Hepatocyte (in vitro differentiated cells): ENCODE measurements at regions not wholly inside any gene's neighbourhood (a gene's known extent, or its start where the extent isn't known, plus 50 kb on each side); places are given as distances from the start of the nearest gene placed in this dataset.
A peak's percentile ranks its signal among the peaks of the same experiment; 100 is the strongest.

Experiments used
- DNase-seq: peaks from one replicate; pipeline ENCODE4 v3.0.0-alpha.2; 2016; ENCODE audit warnings: low spot score
- H2AFZ ChIP-seq: fragments of 200-600 bp; sonication (generic); 2 replicates; pipeline ENCODE4 v1.6.0; 2016; ENCODE audit warnings: antibody characterized with exemption, mild to moderate bottlenecking
- H3K27ac ChIP-seq: fragments of 200-600 bp; sonication (generic); 2 replicates; pipeline ENCODE4 v1.5.1; 2016; ENCODE audit warnings: mild to moderate bottlenecking
- H3K27me3 ChIP-seq: fragments of 200-600 bp; sonication (generic); 2 replicates; pipeline ENCODE4 v1.6.1; 2016
- H3K36me3 ChIP-seq: fragments of 200-600 bp; sonication (generic); replicated peaks from 2 replicates; pipeline ENCODE4 v1.5.1; 2016; ENCODE audit warnings: low read depth; ENCODE audit not compliant: insufficient read depth
- H3K4me1 ChIP-seq: fragments of 200-600 bp; sonication (generic); 2 replicates; pipeline ENCODE4 v1.5.1; 2016; ENCODE audit warnings: mild to moderate bottlenecking, moderate library complexity; ENCODE audit not compliant: insufficient read depth
- H3K4me2 ChIP-seq: fragments of 200-600 bp; sonication (generic); 2 replicates; pipeline ENCODE4 v1.6.0; 2016
- H3K4me3 ChIP-seq: fragments of 200-600 bp; sonication (generic); 2 replicates; pipeline ENCODE4 v1.5.1; 2016; ENCODE audit warnings: mild to moderate bottlenecking
- H3K79me2 ChIP-seq: fragments of 200-600 bp; sonication (generic); 2 replicates; pipeline ENCODE4 v1.6.0; 2017; ENCODE audit warnings: mild to moderate bottlenecking
- H3K9me2 ChIP-seq: fragments of 200-600 bp; sonication (generic); replicated peaks from 2 replicates; pipeline ENCODE4 v1.6.0; 2017; ENCODE audit warnings: mild to moderate bottlenecking; ENCODE audit not compliant: insufficient read depth
- H3K9me3 ChIP-seq: fragments of 200-600 bp; sonication (generic); 2 replicates; pipeline ENCODE4 v1.5.1; 2016; ENCODE audit warnings: low read depth, mild to moderate bottlenecking
- H4K20me1 ChIP-seq: fragments of 200-600 bp; sonication (generic); 2 replicates; pipeline ENCODE4 v1.6.0; 2016; ENCODE audit warnings: mild to moderate bottlenecking; ENCODE audit not compliant: insufficient read depth, poor library complexity, severe bottlenecking
- CTCF ChIP-seq: fragments of 200-600 bp; sonication (generic); IDR thresholded peaks from 2 replicates; pipeline ENCODE4 v1.5.1; 2016; ENCODE audit warnings: antibody characterized with exemption, mild to moderate bottlenecking; ENCODE audit not compliant: poor library complexity
- EZH2 ChIP-seq: fragments of 200-600 bp; sonication (generic); IDR thresholded peaks from 2 replicates; pipeline ENCODE4 v1.6.1; 2016; ENCODE audit warnings: antibody characterized with exemption, mild to moderate bottlenecking, borderline replicate concordance
- EZH2phosphoT487 ChIP-seq: fragments of 200-600 bp; sonication (generic); IDR thresholded peaks from one replicate; pipeline ENCODE4 v1.6.1; 2018; ENCODE audit warnings: antibody characterized with exemption, mild to moderate bottlenecking, low read depth, moderate library complexity; ENCODE audit not compliant: unreplicated experiment, severe bottlenecking
- WGBS: methylation state at CpG from one replicate; pipeline ENCODE4 v1.1.6; 2016; ENCODE audit warnings: low lambda C conversion rate; ENCODE audit errors: missing lambda C conversion rate; 5-methylcytosine and 5-hydroxymethylcytosine counted together

GRCh38 chr10:33065111-33065510 lies 107.1 kb upstream of the ITGB1 start:
- no peak for DNase-seq
- Histone ChIP-seq H3K79me2 (no peaks in the 10 kb centered on the region), H3K4me3 (no peak overlapping the region), H3K9me2 (no peaks in the 10 kb centered on the region), H3K4me2 (no peak overlapping the region), H3K27me3 (no peaks in the 10 kb centered on the region), H4K20me1 (no peaks in the 10 kb centered on the region), H3K4me1 (no peaks in the 10 kb centered on the region), H3K9me3 (no peaks in the 10 kb centered on the region), H2AFZ (no peak overlapping the region), H3K36me3 (no peaks in the 10 kb centered on the region), H3K27ac (peak overlapping the region; percentile 3)
- TF ChIP-seq EZH2phosphoT487, result no peak
- TF ChIP-seq EZH2, result no peak
- TF ChIP-seq CTCF, result no peak
- WGBS, result 67% methylated on average over 1 of the region's 1 CpG

- no peak overlapping the region for H3K4me3 ChIP-seq
- no peaks in the 10 kb centered on the region for H3K9me3 ChIP-seq
- no peaks in the 10 kb centered on the region for H3K36me3 ChIP-seq
- no peaks in the 10 kb centered on the region for H3K27me3 ChIP-seq
- H2AFZ ChIP-seq, result no peak overlapping the region
- H3K9me2 ChIP-seq, result no peaks in the 10 kb centered on the region
- H3K27ac ChIP-seq, result peak overlapping the region; percentile 3
- no peaks in the 10 kb centered on the region for H3K4me1 ChIP-seq
- no peaks in the 10 kb centered on the region for H3K79me2 ChIP-seq
- DNase-seq, result no peak
- TF ChIP-seq CTCF (no peak), EZH2 (no peak), EZH2phosphoT487 (no peak)
- no peaks in the 10 kb centered on the region for H4K20me1 ChIP-seq
- no peak overlapping the region for H3K4me2 ChIP-seq
- 18% methylated on average over 1 of the region's 1 CpG for WGBS
Observed at GRCh38 chr10:33064706-33065105, 106.7 kb upstream of the ITGB1 start.

- Histone ChIP-seq H4K20me1 (no peaks in the 10 kb centered on the region), H3K36me3 (no peaks in the 10 kb centered on the region), H3K4me1 (no peaks in the 10 kb centered on the region), H2AFZ (no peak overlapping the region), H3K4me3 (no peak overlapping the region), H3K27ac (no peak overlapping the region), H3K9me2 (no peaks in the 10 kb centered on the region), H3K4me2 (no peak overlapping the region), H3K27me3 (no peaks in the 10 kb centered on the region), H3K9me3 (no peaks in the 10 kb centered on the region), H3K79me2 (no peaks in the 10 kb centered on the region)
- DNase-seq, result no peak
- 94% methylated on average over 12 of the region's 12 CpGs for WGBS
- TF ChIP-seq EZH2phosphoT487, result no peak
- TF ChIP-seq EZH2, result no peak
- TF ChIP-seq CTCF, result no peak
Observed at GRCh38 chr10:33057620-33058019, 99.6 kb upstream of the ITGB1 start.
